ENCODE measurements at regions not wholly inside any gene's neighbourhood (a gene's known extent, or its start where the extent isn't known, plus 50 kb on each side); places are given as distances from the start of the nearest gene placed in this dataset.

DNA sequence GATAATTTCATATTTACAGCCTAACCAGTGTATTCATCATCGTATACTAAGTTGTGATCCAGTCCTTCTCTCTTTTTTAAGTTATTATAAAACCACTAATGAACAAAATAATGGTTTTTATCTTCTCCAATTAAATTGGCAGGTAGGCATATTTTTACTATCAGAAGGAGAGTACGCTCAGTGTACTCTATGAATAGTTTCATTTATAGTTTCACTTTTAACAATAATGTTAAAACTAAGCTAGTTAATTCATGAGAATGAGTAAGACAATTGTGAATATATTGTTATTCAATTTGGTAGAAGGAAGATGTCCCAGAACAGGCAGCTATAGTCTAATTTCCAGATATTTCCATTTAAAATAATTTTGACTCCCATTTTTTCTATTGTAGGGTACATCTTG lies 277.1 kb downstream of the RASSF9 start:
- TF ChIP-seq CTCF (IDR thresholded peaks at IDR 0.05) (no peak), POLR2AphosphoS5 (IDR thresholded peaks at IDR 0.05) (no peak), EP300 (IDR thresholded peaks at IDR 0.05) (no peak), POLR2A (IDR thresholded peaks at IDR 0.05) (no peak)

Data from suprapubic skin (tissue), 4 donors.